Adrenal gland (tissue), 9 donors: ENCODE measurements at regions not wholly inside any gene's neighbourhood (a gene's known extent, or its start where the extent isn't known, plus 50 kb on each side); places are given as distances from the start of the nearest gene placed in this dataset.

ENCODE experiments used
- DNase-seq, 7 donors: peaks; one replicate each; pipeline ENCODE4 v3.0.0-alpha.2; 2019 to 2020
- H3K27ac ChIP-seq, 5 donors: fragments of 200-600 bp; sonication (generic) in 4 of 5; 1 replicate in 3 of 5; 2 replicates in 2 of 5; pipeline versions ENCODE4 v1.5.1 to v1.8.0; 2016 to 2020; ENCODE audit warnings: mild to moderate bottlenecking in 1 of 5
- H3K27me3 ChIP-seq: fragments of 200-600 bp; 2 replicates; pipeline ENCODE4 v1.8.0; 2021
- H3K36me3 ChIP-seq, 2 donors: fragments of 200-600 bp; replicated peaks in 1 of 2; 1 replicate in 1 of 2; 2 replicates in 1 of 2; pipeline versions ENCODE4 v1.5.1 to v1.8.0; 2018 to 2022
- H3K4me1 ChIP-seq, 2 donors: fragments of 200-600 bp; replicated peaks in 1 of 2; 1 replicate in 1 of 2; 2 replicates in 1 of 2; pipeline versions ENCODE4 v1.5.1 to v1.8.0; 2018 to 2021
- H3K4me3 ChIP-seq, 4 donors: fragments of 200-600 bp; sonication (generic) in 3 of 4; one replicate each; pipeline ENCODE4 v1.5.1; 2016 to 2018
- H3K9me3 ChIP-seq, 3 donors: fragments of 200-600 bp; sonication (generic) in 1 of 3; replicated peaks in 1 of 3; 1 replicate in 2 of 3; 2 replicates in 1 of 3; pipeline versions ENCODE4 v1.5.1 to v1.8.0; 2016 to 2021
- CTCF ChIP-seq, 6 experiments: fragments of 450-650 bp in 4 of 6; fragments of 200-600 bp in 2 of 6; sonication (generic) in 1 of 6; IDR thresholded peaks; 1 replicate in 5 of 6; 2 replicates in 1 of 6; pipeline versions ENCODE4 v1.5.1 to v1.8.0; 2016 to 2021; ENCODE audit warnings: antibody characterized with exemption in 6 of 6, mild to moderate bottlenecking in 2 of 6, moderate library complexity in 1 of 6
- POLR2A ChIP-seq, 2 donors: fragments of 450-650 bp; IDR thresholded peaks; one replicate each; pipeline ENCODE4 v1.6.1; 2017; ENCODE audit warnings: antibody characterized with exemption in 2 of 2, mild to moderate bottlenecking in 2 of 2, moderate library complexity in 1 of 2
- WGBS, 4 donors: extraction: QIAGEN DNeasy Blood & Tissue Kit in 2 of 4; methylation state at CpG; one replicate each; pipeline versions ENCODE4 v1.1.5 to v1.1.7; 2013 to 2017; 5-methylcytosine and 5-hydroxymethylcytosine counted together
- intact Hi-C, 2 donors: fragments of 100-400 bp; cut with DNase I; formaldehyde crosslinking; loops; one replicate each; pipeline versions ENCODE4 v1.14.1 to v1.15.0; 2022 to 2023
- donor health status: healthy with polysubstance abuse.
- donor health status: Bipolar disorder and iron deficiency.
- donor health status: DM: yes; HTN: yes; CAD: no.
- donor health status: DM: no; HTN: no; CAD: no.
- donor health status: DM: no; HTN: no; CAD: no.

- 84 to 94% (median 90%) methylated on average over 1 of the region's 1 CpG for WGBS, 4 donors
- intact Hi-C loops: no loop called here
- no peak overlapping the region for H3K27ac ChIP-seq
- H3K9me3 ChIP-seq: no peaks in the 10 kb centered on the region
- H3K36me3 ChIP-seq: no peaks in the 10 kb centered on the region
- TF ChIP-seq POLR2A (IDR thresholded peaks at IDR 0.05) (no peak), CTCF (IDR thresholded peaks at IDR 0.05) (no peak)
- no peak for DNase-seq
- no peaks in the 10 kb centered on the region for H3K27me3 ChIP-seq
- no peak overlapping the region for H3K4me3 ChIP-seq
- no peaks in the 10 kb centered on the region for H3K4me1 ChIP-seq
Observed at GRCh38 chr5:124237206-124237695, 509.2 kb downstream of the ZNF608 start.

- intact Hi-C loops: no loop called here
- no peaks in the 10 kb centered on the region for H3K9me3 ChIP-seq
- H3K4me1 ChIP-seq: no peaks in the 10 kb centered on the region
- TF ChIP-seq CTCF (IDR thresholded peaks at IDR 0.05) (no peak), POLR2A (IDR thresholded peaks at IDR 0.05) (no peak)
- no peak for DNase-seq
- H3K36me3 ChIP-seq: no peaks in the 10 kb centered on the region
- no peak overlapping the region for H3K4me3 ChIP-seq
- 83 to 85% (median 85%) methylated on average over 3 of the region's 3 CpGs for WGBS, 4 donors
- H3K27me3 ChIP-seq: no peaks in the 10 kb centered on the region
- no peak overlapping the region for H3K27ac ChIP-seq
Observed at GRCh38 chr5:124236361-124237205, 509.9 kb downstream of the ZNF608 start.

- H3K36me3 ChIP-seq: no peaks in the 10 kb centered on the region
- TF ChIP-seq CTCF (IDR thresholded peaks at IDR 0.05): no peak
- no peak for TF ChIP-seq POLR2A (IDR thresholded peaks at IDR 0.05)
- H3K4me3 ChIP-seq: no peak overlapping the region
- intact Hi-C loops: no loop called here
- no peak for DNase-seq
- no peaks in the 10 kb centered on the region for H3K4me1 ChIP-seq
- 85 to 96% (median 92%) methylated on average over 6 of the region's 6 CpGs for WGBS, 4 donors
- no peak overlapping the region for H3K27ac ChIP-seq
- H3K27me3 ChIP-seq: no peaks in the 10 kb centered on the region
- no peaks in the 10 kb centered on the region for H3K9me3 ChIP-seq
Observed at GRCh38 chr5:124235576-124235975, 510.9 kb downstream of the ZNF608 start.

GRCh38 chr5:124234770-124235562, 511.5 kb downstream of the ZNF608 start:
- no peaks in the 10 kb centered on the region for H3K4me1 ChIP-seq

More at GRCh38 chr5:124234770-124235562, 511.5 kb downstream of the ZNF608 start:
- no peak for TF ChIP-seq CTCF (IDR thresholded peaks at IDR 0.05)
- TF ChIP-seq POLR2A (IDR thresholded peaks at IDR 0.05): no peak
- Histone ChIP-seq H3K36me3 (no peaks in the 10 kb centered on the region), H3K9me3 (no peaks in the 10 kb centered on the region), H3K27me3 (no peaks in the 10 kb centered on the region), H3K4me3 (no peak overlapping the region), H3K27ac (no peak overlapping the region)
- intact Hi-C loops: no loop called here
- WGBS, 4 donors: 67 to 85% (median 75%) methylated on average over 1 of the region's 1 CpG
- no peak for DNase-seq
